Hepatocyte (in vitro differentiated cells): ENCODE measurements at regions not wholly inside any gene's neighbourhood (a gene's known extent, or its start where the extent isn't known, plus 50 kb on each side); places are given as distances from the start of the nearest gene placed in this dataset.

ENCODE experiments used
- DNase-seq: peaks from one replicate; pipeline ENCODE4 v3.0.0-alpha.2; 2016; ENCODE audit warnings: low spot score
- H2AFZ ChIP-seq: fragments of 200-600 bp; sonication (generic); 2 replicates; pipeline ENCODE4 v1.6.0; 2016; ENCODE audit warnings: antibody characterized with exemption, mild to moderate bottlenecking
- H3K27ac ChIP-seq: fragments of 200-600 bp; sonication (generic); 2 replicates; pipeline ENCODE4 v1.5.1; 2016; ENCODE audit warnings: mild to moderate bottlenecking
- H3K27me3 ChIP-seq: fragments of 200-600 bp; sonication (generic); 2 replicates; pipeline ENCODE4 v1.6.1; 2016
- H3K36me3 ChIP-seq: fragments of 200-600 bp; sonication (generic); replicated peaks from 2 replicates; pipeline ENCODE4 v1.5.1; 2016; ENCODE audit warnings: low read depth; ENCODE audit not compliant: insufficient read depth
- H3K4me1 ChIP-seq: fragments of 200-600 bp; sonication (generic); 2 replicates; pipeline ENCODE4 v1.5.1; 2016; ENCODE audit warnings: mild to moderate bottlenecking, moderate library complexity; ENCODE audit not compliant: insufficient read depth
- H3K4me2 ChIP-seq: fragments of 200-600 bp; sonication (generic); 2 replicates; pipeline ENCODE4 v1.6.0; 2016
- H3K4me3 ChIP-seq: fragments of 200-600 bp; sonication (generic); 2 replicates; pipeline ENCODE4 v1.5.1; 2016; ENCODE audit warnings: mild to moderate bottlenecking
- H3K79me2 ChIP-seq: fragments of 200-600 bp; sonication (generic); 2 replicates; pipeline ENCODE4 v1.6.0; 2017; ENCODE audit warnings: mild to moderate bottlenecking
- H3K9me2 ChIP-seq: fragments of 200-600 bp; sonication (generic); replicated peaks from 2 replicates; pipeline ENCODE4 v1.6.0; 2017; ENCODE audit warnings: mild to moderate bottlenecking; ENCODE audit not compliant: insufficient read depth
- H3K9me3 ChIP-seq: fragments of 200-600 bp; sonication (generic); 2 replicates; pipeline ENCODE4 v1.5.1; 2016; ENCODE audit warnings: low read depth, mild to moderate bottlenecking
- H4K20me1 ChIP-seq: fragments of 200-600 bp; sonication (generic); 2 replicates; pipeline ENCODE4 v1.6.0; 2016; ENCODE audit warnings: mild to moderate bottlenecking; ENCODE audit not compliant: insufficient read depth, poor library complexity, severe bottlenecking
- CTCF ChIP-seq: fragments of 200-600 bp; sonication (generic); IDR thresholded peaks from 2 replicates; pipeline ENCODE4 v1.5.1; 2016; ENCODE audit warnings: antibody characterized with exemption, mild to moderate bottlenecking; ENCODE audit not compliant: poor library complexity
- EZH2 ChIP-seq: fragments of 200-600 bp; sonication (generic); IDR thresholded peaks from 2 replicates; pipeline ENCODE4 v1.6.1; 2016; ENCODE audit warnings: antibody characterized with exemption, mild to moderate bottlenecking, borderline replicate concordance
- EZH2phosphoT487 ChIP-seq: fragments of 200-600 bp; sonication (generic); IDR thresholded peaks from one replicate; pipeline ENCODE4 v1.6.1; 2018; ENCODE audit warnings: antibody characterized with exemption, mild to moderate bottlenecking, low read depth, moderate library complexity; ENCODE audit not compliant: unreplicated experiment, severe bottlenecking
- WGBS: methylation state at CpG from one replicate; pipeline ENCODE4 v1.1.6; 2016; ENCODE audit warnings: low lambda C conversion rate; ENCODE audit errors: missing lambda C conversion rate; 5-methylcytosine and 5-hydroxymethylcytosine counted together

- WGBS: 25% methylated on average over 4 of the region's 4 CpGs
- Histone ChIP-seq H3K4me2 (peak overlapping the region; percentile 4), H3K4me3 (no peak overlapping the region), H3K4me1 (peaks cover 9% of the 10 kb centered on the region), H3K27ac (peak overlapping the region; percentile 78), H3K36me3 (no peaks in the 10 kb centered on the region), H3K79me2 (no peaks in the 10 kb centered on the region), H3K9me2 (no peaks in the 10 kb centered on the region), H3K27me3 (no peaks in the 10 kb centered on the region), H2AFZ (no peak overlapping the region), H3K9me3 (no peaks in the 10 kb centered on the region), H4K20me1 (no peaks in the 10 kb centered on the region)
- no peak for TF ChIP-seq EZH2
- no peak for TF ChIP-seq EZH2phosphoT487
- no peak for TF ChIP-seq CTCF
- DNase-seq: no peak
These were observed 335.7 kb downstream of the PRELID2 start for GRCh38 chr5:145499483-145499882.

GRCh38 chr5:145497052-145497451 is 338.1 kb downstream of the PRELID2 start:
- Histone ChIP-seq H3K9me2 (no peaks in the 10 kb centered on the region), H3K79me2 (no peaks in the 10 kb centered on the region), H3K4me3 (no peak overlapping the region), H3K4me2 (no peak overlapping the region), H2AFZ (no peak overlapping the region), H3K9me3 (no peaks in the 10 kb centered on the region), H3K36me3 (no peaks in the 10 kb centered on the region), H3K27ac (no peak overlapping the region), H3K27me3 (no peaks in the 10 kb centered on the region), H3K4me1 (peaks cover 9% of the 10 kb centered on the region), H4K20me1 (no peaks in the 10 kb centered on the region)
- 88% methylated on average over 3 of the region's 3 CpGs for WGBS
- DNase-seq: no peak
- TF ChIP-seq EZH2 (no peak), EZH2phosphoT487 (no peak), CTCF (no peak)

- peak; percentile 77 for DNase-seq
- 69% methylated on average over 2 of the region's 2 CpGs for WGBS
These were observed 339.4 kb downstream of the PRELID2 start for GRCh38 chr5:145495741-145496140.

More at GRCh38 chr5:145495741-145496140, 339.4 kb downstream of the PRELID2 start:
- Histone ChIP-seq H3K79me2 (no peaks in the 10 kb centered on the region), H3K4me2 (no peak overlapping the region), H3K27ac (peak overlapping the region; percentile 44), H3K4me1 (peaks cover 9% of the 10 kb centered on the region), H3K27me3 (no peaks in the 10 kb centered on the region), H3K4me3 (no peak overlapping the region), H3K9me3 (no peaks in the 10 kb centered on the region), H3K9me2 (no peaks in the 10 kb centered on the region), H3K36me3 (no peaks in the 10 kb centered on the region), H2AFZ (no peak overlapping the region), H4K20me1 (no peaks in the 10 kb centered on the region)
- TF ChIP-seq EZH2: no peak
- no peak for TF ChIP-seq CTCF
- TF ChIP-seq EZH2phosphoT487: no peak
